NCI-H2171 (cell line): ENCODE measurements at regions not wholly inside any gene's neighbourhood (a gene's known extent, or its start where the extent isn't known, plus 50 kb on each side); places are given as distances from the start of the nearest gene placed in this dataset.
"Not testable (repeated sequence)": the region's sequence is repeated elsewhere in the genome, so short reads cannot be mapped to it uniquely, and the experiment has no call there.

Source experiments
- DNase-seq: peaks from one replicate; lab custom pipeline; 2025; lab: John Stamatoyannopoulos, UW

- DNase-seq: no peak
Measured at GRCh38 chr10:33781606-33782395, 447.3 kb upstream of the NRP1 start.

GRCh38 chr10:33780961-33781360, 446.5 kb upstream of the NRP1 start:
- no peak for DNase-seq

DNA sequence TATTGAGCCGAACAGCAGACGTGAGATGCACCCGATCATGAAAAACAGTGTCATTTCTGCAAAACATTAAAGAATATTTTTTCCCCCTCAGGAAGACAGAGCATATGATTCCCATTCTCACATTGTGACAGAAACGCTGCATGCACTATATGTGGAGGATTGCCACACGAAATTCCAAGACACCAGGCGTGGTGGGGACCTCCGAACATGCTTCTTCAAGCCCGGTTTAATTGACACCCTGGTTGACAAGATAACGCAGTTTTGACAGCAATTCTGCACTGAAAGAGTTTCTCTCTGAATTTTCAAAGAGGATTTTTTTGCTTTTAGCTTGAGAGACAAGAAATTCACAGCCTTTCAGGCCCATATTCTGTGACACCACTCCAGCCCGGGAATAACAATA, 442.8 kb upstream of the NRP1 start:
- no peak for DNase-seq

DNA sequence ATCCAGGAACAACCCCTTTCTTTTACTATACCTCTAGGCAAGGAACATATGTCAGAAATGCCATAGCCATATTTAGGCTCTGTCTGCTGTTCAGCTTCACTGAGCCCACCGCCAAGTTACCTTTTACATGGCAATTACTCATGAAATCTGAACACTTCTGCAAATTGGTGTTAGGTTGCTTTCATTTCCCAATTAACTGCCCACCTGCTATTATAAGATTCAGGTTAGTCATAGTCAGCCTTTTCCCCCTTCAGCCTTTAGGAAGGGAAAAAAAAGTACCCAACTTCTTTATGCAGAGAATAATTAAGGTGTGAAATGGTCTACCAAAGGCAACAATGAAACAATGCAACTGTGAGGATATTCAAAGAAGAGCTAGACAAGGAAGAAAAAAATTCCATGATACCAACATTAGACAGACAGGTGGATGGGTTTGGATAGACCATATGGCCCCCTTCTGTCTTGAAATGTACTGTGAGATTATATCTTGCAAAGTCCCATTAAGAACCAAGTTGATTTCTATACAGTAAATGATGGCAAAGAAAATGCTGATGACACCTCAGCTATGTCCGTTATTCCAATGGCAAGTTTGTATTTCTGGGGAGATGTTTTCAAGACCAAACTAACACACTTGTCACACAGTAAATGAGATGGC, 442.1 kb upstream of the NRP1 start:
- DNase-seq: peak; percentile 65

- no peak for DNase-seq
Measured at GRCh38 chr10:33774857-33775256, 440.4 kb upstream of the NRP1 start.

GRCh38 chr10:33773886-33774480, 439.5 kb upstream of the NRP1 start:
- no peak for DNase-seq

GRCh38 chr10:33773253-33773573, 438.7 kb upstream of the NRP1 start:
- DNase-seq: no peak

GRCh38 chr10:33772370-33773252, 438.1 kb upstream of the NRP1 start:
- DNase-seq: no peak

- DNase-seq: not testable (repeated sequence)
Measured at GRCh38 chr10:33771856-33772255, 437.4 kb upstream of the NRP1 start.

GRCh38 chr10:33764694-33765185, 430.3 kb upstream of the NRP1 start:
- no peak for DNase-seq

DNA sequence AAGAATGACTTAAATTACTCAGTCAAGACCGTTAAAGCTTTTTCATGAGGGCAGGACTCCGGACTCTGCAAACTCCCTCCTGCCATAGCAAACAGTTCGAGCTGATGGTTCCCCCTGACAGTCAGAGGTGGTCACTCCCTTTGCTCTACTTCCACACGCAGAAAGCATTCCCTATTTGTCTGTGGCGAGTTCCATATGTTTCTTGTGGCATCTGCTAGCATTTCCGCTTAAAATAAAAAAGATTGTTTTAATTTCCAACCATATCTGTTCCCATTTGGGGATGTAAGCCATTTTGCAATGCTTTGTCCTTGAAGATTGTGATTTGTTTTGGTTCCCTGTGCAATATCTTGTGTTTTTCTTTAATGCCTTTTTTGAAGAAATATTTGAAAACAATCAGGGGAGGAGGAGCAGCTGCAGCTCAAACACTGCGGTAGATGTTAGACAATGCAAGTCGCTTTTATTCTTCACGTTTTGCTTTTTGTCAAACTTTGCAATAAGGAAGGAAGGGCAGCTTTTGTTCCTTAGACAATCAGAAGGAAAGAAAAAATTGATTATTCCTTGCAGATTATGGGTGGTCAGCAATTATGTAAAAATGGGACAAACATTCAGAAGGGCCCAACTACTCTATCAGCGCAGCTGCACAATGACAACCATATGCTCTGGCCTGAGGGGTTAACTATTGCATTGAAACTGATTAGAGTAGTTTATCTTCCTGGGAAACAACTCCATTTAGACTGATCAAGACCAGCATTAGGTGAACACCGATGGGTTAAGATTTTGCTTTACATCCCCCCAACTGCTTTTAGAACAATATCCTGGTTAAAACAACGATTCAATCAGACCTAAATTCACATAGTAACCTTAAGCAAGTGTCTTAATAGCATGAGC, 425.8 kb upstream of the NRP1 start:
- no peak for DNase-seq

DNA sequence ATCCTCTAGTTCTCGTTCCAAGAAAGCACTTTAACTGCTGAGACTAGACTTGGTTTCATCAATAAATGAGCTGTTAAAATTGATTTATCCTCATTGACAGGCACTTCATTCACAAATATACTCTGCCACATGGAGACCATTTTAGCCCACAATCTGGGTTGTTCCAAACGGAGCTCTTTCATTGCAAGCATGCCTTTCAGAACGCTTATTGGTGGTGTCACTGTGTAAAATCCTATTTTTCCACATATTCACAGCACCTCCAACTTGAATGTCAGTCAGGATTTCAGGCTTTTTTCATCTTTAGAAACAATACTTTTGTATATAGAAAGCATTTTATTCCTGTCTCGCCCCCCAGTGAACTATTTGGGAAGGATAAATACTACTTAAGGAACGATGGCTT, 424.7 kb upstream of the NRP1 start:
- DNase-seq: no peak

DNA sequence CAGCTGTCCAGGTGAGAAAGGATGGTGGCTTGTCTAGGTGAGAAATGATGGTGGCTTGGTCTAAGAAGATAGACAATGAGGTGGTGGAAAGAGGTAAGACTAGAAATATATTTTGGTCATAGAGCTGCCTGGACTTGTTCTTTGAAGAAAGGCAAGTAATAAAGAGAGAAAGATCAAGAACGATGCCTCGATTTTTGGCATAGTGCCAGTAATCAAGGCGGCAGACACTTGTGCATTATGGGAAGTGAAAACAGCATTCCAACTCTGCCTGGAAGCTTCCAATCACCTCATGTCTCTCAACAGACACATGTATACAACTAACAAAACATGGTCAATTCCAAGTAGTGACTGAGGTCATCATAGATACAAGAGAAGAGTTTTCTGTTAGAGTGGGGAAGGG, 423.8 kb upstream of the NRP1 start:
- DNase-seq: no peak

- no peak for DNase-seq
Measured at GRCh38 chr10:33754052-33754451, 419.6 kb upstream of the NRP1 start.

DNA sequence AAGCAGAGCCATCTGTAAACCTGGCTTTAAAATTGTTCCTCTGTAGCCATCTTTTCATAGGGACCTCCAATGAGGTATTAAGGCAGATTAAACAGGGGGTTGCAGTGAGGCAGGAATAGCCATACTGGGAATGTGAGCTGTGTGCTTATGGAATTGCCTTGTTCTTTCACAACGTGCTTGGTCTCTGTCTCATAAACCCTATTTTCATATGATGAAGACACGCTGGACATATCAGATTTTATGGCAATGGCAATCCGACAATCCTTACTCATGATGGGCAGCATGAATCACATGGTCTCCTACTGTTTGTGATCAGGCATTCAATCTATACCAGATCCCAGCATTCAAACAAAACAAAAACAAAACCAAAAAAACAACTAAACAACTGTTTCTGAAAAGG, 418.9 kb upstream of the NRP1 start:
- DNase-seq: no peak

DNA sequence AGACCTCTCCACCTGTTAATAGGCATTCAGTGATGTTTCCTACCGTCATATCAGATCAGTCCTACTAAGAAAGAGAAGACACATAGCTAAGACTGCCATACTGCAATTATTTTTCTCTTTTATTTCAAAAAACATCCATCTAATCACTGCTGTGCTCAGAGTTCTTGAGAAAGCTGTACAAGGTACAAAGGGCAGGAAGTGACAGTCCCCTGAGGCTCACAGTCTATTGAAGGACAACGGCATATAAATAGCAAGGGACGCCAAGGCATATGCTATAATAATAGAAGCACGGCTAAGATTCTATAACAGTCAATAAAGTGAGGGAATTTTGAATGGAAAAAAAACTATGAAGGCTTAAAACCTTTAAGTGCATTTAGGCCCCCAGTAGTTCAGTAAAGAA, 415.3 kb upstream of the NRP1 start:
- no peak for DNase-seq

DNA sequence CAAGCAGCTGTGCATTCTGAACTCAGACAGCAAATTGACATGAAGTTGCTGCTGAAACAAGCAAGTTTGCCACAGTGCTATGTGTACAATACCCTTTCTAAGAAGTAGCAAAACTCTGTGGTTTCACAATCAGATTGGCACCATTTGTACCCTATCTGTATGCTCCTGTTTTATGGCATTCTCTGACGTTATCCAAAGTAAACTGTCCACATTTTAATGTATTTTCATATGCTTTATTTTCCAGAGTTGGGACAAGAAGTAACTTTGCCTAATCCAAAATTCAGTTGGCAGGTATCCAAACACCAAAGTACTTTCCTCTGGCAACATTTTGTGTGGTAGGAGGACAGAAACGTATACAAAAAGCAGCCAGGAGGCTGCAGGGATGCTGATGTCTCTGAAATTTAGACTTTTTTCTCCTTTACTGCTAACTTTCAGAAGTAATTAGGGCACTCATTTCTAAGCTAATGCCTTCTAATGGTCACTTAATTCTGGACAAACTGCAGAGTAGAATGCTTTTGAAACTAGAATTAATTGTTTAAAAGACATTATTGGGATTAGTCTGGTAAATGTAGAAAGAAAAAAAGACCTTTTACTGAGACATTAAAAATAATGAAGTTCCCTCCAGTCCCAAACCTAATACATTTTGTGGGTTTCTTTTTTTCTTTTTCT, 414.7 kb upstream of the NRP1 start:
- DNase-seq: no peak

GRCh38 chr10:33746836-33747268, 412.4 kb upstream of the NRP1 start:
- DNase-seq: no peak

DNA sequence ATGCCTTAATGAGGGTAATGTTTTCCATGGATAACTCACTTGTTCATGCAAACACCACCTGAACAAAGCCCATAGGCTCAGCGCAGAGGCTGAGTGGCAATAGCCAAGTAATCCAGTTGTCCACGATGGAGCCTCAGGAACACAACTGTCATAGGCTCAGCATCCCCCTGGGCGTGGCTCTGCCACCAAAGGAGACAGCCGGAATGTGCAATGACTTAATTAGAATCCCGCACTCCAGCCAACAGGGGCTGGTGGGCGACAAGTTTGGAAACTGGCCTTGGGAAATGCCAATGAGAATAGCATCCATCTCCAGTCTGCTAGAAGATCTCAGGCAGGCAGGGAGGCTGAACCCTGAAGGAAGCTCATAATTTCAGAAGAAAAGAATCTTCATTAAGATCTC, 411.7 kb upstream of the NRP1 start:
- DNase-seq: no peak

DNA sequence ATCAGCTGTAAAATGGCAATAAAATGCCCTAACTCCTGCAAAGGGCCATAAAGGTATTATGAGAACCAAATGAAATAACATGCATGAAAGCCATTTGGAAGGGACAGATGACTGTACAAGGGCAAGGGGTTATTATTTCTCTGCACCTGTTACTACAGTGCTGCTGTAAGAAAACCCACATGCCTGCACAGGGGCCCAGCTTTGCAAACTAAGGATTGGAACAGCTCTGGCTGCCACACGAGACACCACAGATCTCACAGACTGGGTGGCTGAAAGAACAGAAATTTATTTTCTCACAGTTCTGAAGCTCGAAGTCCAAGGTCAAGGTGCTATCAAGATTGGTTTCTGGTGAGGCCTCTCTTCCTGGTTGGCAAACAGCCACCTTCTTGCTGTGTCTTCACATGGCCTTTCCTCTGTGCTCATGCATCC, 409.0 kb upstream of the NRP1 start:
- DNase-seq: no peak

GRCh38 chr10:33739031-33739430, 404.6 kb upstream of the NRP1 start:
- DNase-seq: no peak
